Body of pancreas (tissue), 4 donors: ENCODE measurements at regions not wholly inside any gene's neighbourhood (a gene's known extent, or its start where the extent isn't known, plus 50 kb on each side); places are given as distances from the start of the nearest gene placed in this dataset.

Source experiments
- ATAC-seq: fragments of 150-250 bp; one replicate; pipeline ENCODE4 v1.9.1; 2016
- DNase-seq, 4 donors: peaks; one replicate each; pipeline ENCODE4 v3.0.0-alpha.2; 2019
- H3K27ac ChIP-seq, 4 donors: fragments of 200-600 bp; sonication (generic); 1 replicate in 3 of 4; 2 replicates in 1 of 4; pipeline versions ENCODE4 v1.5.1 to v1.6.1; 2016 to 2019; ENCODE audit warnings: mild to moderate bottlenecking in 1 of 4, mixed read lengths in 1 of 4, moderate library complexity in 1 of 4
- H3K27me3 ChIP-seq, 2 donors: fragments of 200-600 bp; sonication (generic); one replicate each; pipeline ENCODE4 v1.6.0; 2016; ENCODE audit warnings: mild to moderate bottlenecking in 1 of 2
- H3K36me3 ChIP-seq, 2 donors: fragments of 200-600 bp; sonication (generic); replicated peaks in 1 of 2; 2 replicates each; pipeline ENCODE4 v1.5.1; 2016; ENCODE audit warnings: low read depth in 2 of 2; ENCODE audit not compliant: insufficient read depth in 1 of 2
- H3K4me1 ChIP-seq: fragments of 200-600 bp; sonication (generic); one replicate; pipeline ENCODE4 v1.6.0; 2016
- H3K4me3 ChIP-seq, 2 donors: fragments of 200-600 bp; sonication (generic); 1 replicate in 1 of 2; 2 replicates in 1 of 2; pipeline ENCODE4 v1.5.1; 2016 to 2019
- H3K9me3 ChIP-seq, 3 donors: fragments of 200-600 bp; sonication (generic); 1 replicate in 2 of 3; 2 replicates in 1 of 3; pipeline ENCODE4 v1.5.1; 2016
- POLR2A ChIP-seq, 3 donors: fragments of 450-650 bp; IDR thresholded peaks; one replicate each; pipeline ENCODE4 v1.6.1; 2016; ENCODE audit warnings: antibody characterized with exemption in 3 of 3, mild to moderate bottlenecking in 2 of 3
- WGBS, 2 donors: methylation state at CpG; one replicate each; pipeline ENCODE4 v1.1.5; 2017; 5-methylcytosine and 5-hydroxymethylcytosine counted together
- intact Hi-C: fragments of 100-400 bp; cut with DNase I; formaldehyde crosslinking; loops from one replicate; pipeline ENCODE4 v1.15.1; 2023
- TF ChIP-seq, protein P1 (sequence below), 7 experiments: fragments of 450-650 bp in 4 of 7; fragments of 200-600 bp in 3 of 7; sonication (generic) in 3 of 7; IDR thresholded peaks; one replicate each; pipeline ENCODE4 v1.5.1; 2016 to 2019; ENCODE audit warnings: antibody characterized with exemption in 7 of 7

DNA sequence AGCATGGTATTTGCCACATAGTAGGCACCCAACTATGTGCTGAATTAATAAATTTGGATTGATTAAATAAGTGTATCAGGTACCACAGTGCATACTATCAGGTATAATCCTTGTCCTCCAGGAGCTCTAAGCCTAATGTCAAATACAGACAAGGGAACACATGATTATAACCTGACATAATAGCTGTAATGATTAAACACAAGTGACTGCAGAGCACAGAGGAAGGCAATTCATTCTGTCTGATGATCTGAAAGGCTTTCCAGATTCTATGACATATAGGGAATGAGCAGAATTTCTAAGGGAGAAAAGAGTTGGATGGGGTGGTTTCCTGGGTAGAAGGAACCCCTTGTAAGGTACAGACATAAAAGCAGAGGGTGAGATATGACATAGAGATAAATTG, 273.5 kb downstream of the KIF2B start:
- H3K27me3 ChIP-seq, result no peaks in the 10 kb centered on the region
- H3K27ac ChIP-seq, result no peak overlapping the region
- DNase-seq (no peak), ATAC-seq (no peak)
- no peak overlapping the region for H3K4me3 ChIP-seq
- intact Hi-C loops, result no loop called here
- no peaks in the 10 kb centered on the region for H3K9me3 ChIP-seq
- H3K36me3 ChIP-seq, result no peaks in the 10 kb centered on the region
- H3K4me1 ChIP-seq, result no peaks in the 10 kb centered on the region
- TF ChIP-seq POLR2A (IDR thresholded peaks at IDR 0.05), result no peak

- ATAC-seq (no peak), DNase-seq (no peak)
- Histone ChIP-seq H3K27ac (no peak overlapping the region), H3K4me1 (no peaks in the 10 kb centered on the region), H3K27me3 (no peaks in the 10 kb centered on the region), H3K9me3 (peaks cover 0 to 3% (median 0%) of the 10 kb centered on the region in 3 donors), H3K36me3 (no peaks in the 10 kb centered on the region), H3K4me3 (no peak overlapping the region)
- TF ChIP-seq, protein P1, sequence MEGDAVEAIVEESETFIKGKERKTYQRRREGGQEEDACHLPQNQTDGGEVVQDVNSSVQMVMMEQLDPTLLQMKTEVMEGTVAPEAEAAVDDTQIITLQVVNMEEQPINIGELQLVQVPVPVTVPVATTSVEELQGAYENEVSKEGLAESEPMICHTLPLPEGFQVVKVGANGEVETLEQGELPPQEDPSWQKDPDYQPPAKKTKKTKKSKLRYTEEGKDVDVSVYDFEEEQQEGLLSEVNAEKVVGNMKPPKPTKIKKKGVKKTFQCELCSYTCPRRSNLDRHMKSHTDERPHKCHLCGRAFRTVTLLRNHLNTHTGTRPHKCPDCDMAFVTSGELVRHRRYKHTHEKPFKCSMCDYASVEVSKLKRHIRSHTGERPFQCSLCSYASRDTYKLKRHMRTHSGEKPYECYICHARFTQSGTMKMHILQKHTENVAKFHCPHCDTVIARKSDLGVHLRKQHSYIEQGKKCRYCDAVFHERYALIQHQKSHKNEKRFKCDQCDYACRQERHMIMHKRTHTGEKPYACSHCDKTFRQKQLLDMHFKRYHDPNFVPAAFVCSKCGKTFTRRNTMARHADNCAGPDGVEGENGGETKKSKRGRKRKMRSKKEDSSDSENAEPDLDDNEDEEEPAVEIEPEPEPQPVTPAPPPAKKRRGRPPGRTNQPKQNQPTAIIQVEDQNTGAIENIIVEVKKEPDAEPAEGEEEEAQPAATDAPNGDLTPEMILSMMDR (IDR thresholded peaks at IDR 0.05), result no peak
- TF ChIP-seq POLR2A (IDR thresholded peaks at IDR 0.05), result no peak
- intact Hi-C loops, result no loop called here
These were observed 276.5 kb downstream of the KIF2B start for GRCh38 chr17:54099221-54099620.

DNA sequence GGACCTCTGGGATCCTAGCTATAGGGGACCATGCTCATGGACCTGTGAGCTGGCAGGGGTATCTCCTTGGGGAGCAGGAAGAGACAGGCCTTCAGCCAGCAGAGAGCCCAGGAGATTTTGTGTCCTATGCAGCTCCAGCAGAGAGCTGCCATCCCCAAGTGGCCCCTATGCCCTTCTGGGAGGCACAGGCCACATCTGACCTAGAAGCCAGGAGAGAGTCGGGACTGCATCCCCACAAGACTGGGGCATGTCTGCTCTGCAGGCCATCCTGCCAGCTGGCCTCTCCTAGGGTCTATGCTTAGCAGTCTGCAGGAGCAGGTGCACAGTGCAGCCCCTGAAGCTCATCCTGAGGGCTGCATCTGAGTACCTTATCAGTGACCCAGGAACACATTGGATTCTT, 279.5 kb downstream of the KIF2B start:
- ATAC-seq (no peak), DNase-seq (peak in 1 of 4 donors; percentile 3)
- intact Hi-C loops, result no loop called here
- no peak for TF ChIP-seq POLR2A (IDR thresholded peaks at IDR 0.05)
- TF ChIP-seq, protein P1 (IDR thresholded peaks at IDR 0.05), result no peak
- Histone ChIP-seq H3K27me3 (no peaks in the 10 kb centered on the region), H3K4me1 (no peaks in the 10 kb centered on the region), H3K27ac (no peak overlapping the region), H3K9me3 (peaks cover 0 to 3% (median 0%) of the 10 kb centered on the region in 3 donors), H3K36me3 (no peaks in the 10 kb centered on the region), H3K4me3 (no peak overlapping the region)
- 54% methylated on average over 1 of the region's 1 CpG; no CpG with 5 or more reads in 1 of the 2 donors for WGBS, 2 donors

GRCh38 chr17:54111576-54111975, 288.8 kb downstream of the KIF2B start:
- intact Hi-C loops, result no loop called here
- H3K9me3 ChIP-seq, result no peaks in the 10 kb centered on the region
- 26 to 31% methylated on average over 1 of the region's 1 CpG for WGBS, 2 donors

DNA sequence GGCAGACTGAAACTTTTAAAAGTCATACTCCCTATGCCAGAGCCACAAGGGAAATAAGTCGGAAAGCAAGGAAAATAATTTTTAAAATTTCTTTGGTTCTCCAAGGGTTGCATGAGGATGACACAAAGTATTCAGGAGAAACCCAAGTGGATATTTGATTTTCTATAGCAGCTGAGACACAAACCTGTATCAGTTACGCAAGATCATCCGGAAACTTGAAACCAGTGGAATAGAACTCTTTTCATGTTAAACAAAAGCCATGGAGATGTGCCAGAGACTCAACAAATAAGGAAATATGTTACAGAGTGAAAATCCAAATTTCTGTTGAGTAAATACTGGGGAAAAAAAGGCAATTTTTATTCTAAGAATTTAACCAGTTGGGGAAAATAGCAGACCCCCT, 294.7 kb downstream of the KIF2B start:
- no peak for DNase-seq
- H3K27ac ChIP-seq, result no peak overlapping the region
- WGBS, 2 donors, result 58 to 73% methylated on average over 3 of the region's 3 CpGs
- H3K36me3 ChIP-seq, result no peaks in the 10 kb centered on the region
- H3K4me3 ChIP-seq, result no peak overlapping the region
- no peaks in the 10 kb centered on the region for H3K27me3 ChIP-seq
- intact Hi-C loops, result no loop called here
- no peak for ATAC-seq
- H3K4me1 ChIP-seq, result no peaks in the 10 kb centered on the region
- no peaks in the 10 kb centered on the region for H3K9me3 ChIP-seq
- TF ChIP-seq, protein P1 (IDR thresholded peaks at IDR 0.05), result no peak
- TF ChIP-seq POLR2A (IDR thresholded peaks at IDR 0.05), result no peak

More at GRCh38 chr17:54111576-54111975, 288.8 kb downstream of the KIF2B start:
- no peak for TF ChIP-seq POLR2A (IDR thresholded peaks at IDR 0.05)
- TF ChIP-seq, protein P1 (IDR thresholded peaks at IDR 0.05), result no peak
- Histone ChIP-seq H3K27ac (no peak overlapping the region), H3K36me3 (no peaks in the 10 kb centered on the region), H3K4me1 (no peaks in the 10 kb centered on the region), H3K4me3 (no peak overlapping the region), H3K27me3 (no peaks in the 10 kb centered on the region)
- ATAC-seq (no peak), DNase-seq (no peak)
